Sigmoid colon (tissue), 4 donors: ENCODE measurements at regions not wholly inside any gene's neighbourhood (a gene's known extent, or its start where the extent isn't known, plus 50 kb on each side); places are given as distances from the start of the nearest gene placed in this dataset.

ENCODE experiments used
- EP300 ChIP-seq, 4 donors: sonication (generic); formaldehyde crosslinking; IDR thresholded peaks; one replicate each; pipeline ENCODE4 v1.6.1; 2017; ENCODE audit warnings: antibody characterized with exemption in 4 of 4
- POLR2A ChIP-seq, 2 donors: fragments of 450-650 bp; IDR thresholded peaks; one replicate each; pipeline ENCODE4 v1.6.1; 2016; ENCODE audit warnings: antibody characterized with exemption in 2 of 2, mild to moderate bottlenecking in 2 of 2, moderate library complexity in 2 of 2

- no peak for TF ChIP-seq EP300 (IDR thresholded peaks at IDR 0.05)
- TF ChIP-seq POLR2A (IDR thresholded peaks at IDR 0.05) = no peak
Observed at GRCh38 chr21:26374817-26375216, 198.3 kb downstream of the CYYR1 start.
